T-helper 2 cell treated with Interferon-gamma antibody and Interleukin-4, amounts not matched to agents 5 μg/mL and 100 μg/mL, for 36 hours (primary cell): ENCODE measurements at regions not wholly inside any gene's neighbourhood (a gene's known extent, or its start where the extent isn't known, plus 50 kb on each side); places are given as distances from the start of the nearest gene placed in this dataset.
"Not testable (repeated sequence)": the region's sequence is repeated elsewhere in the genome, so short reads cannot be mapped to it uniquely, and the experiment has no call there.

ENCODE experiments used
- DNase-seq: peaks from one replicate; pipeline ENCODE4 v3.0.0; 2021; ENCODE audit warnings: low spot score
- H3K27ac Mint-ChIP-seq: one replicate; pipeline ENCODE4 v1.8.0; 2021; ENCODE audit warnings: mild to moderate bottlenecking, mixed read lengths
- H3K27me3 Mint-ChIP-seq: one replicate; pipeline ENCODE4 v1.8.0; 2021; ENCODE audit warnings: low read depth, mixed read lengths
- H3K36me3 Mint-ChIP-seq: one replicate; pipeline ENCODE4 v1.8.0; 2021; ENCODE audit warnings: low read depth, mixed read lengths
- H3K4me1 Mint-ChIP-seq: one replicate; pipeline ENCODE4 v1.8.0; 2021; ENCODE audit warnings: low read depth, mixed read lengths
- H3K4me3 Mint-ChIP-seq: one replicate; pipeline ENCODE4 v1.8.0; 2022; ENCODE audit warnings: mild to moderate bottlenecking, moderate library complexity, mixed read lengths
- H3K9me3 Mint-ChIP-seq: one replicate; pipeline ENCODE4 v1.8.0; 2021; ENCODE audit warnings: mixed read lengths

DNA sequence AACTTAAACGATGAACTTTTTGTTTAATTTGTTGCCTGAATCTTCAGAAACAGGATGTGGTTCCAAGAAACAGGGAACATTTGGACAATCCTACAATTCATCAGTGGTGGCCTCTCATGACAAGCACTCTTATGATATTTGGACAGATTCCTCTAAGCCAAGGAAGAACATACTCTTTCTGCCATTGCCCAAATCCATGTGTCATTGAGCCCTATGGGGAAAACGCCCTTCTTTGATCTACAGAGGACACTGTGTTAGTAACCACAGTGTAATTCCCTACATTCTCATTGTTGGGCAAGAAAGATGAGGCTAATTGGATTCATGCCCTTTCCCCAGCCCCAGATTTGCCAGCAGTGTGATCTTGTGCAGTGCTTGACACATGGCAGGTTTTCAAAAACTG lies 167.7 kb upstream of the PTCH1 start:
- peaks cover 12% of the 10 kb centered on the region for H3K27me3 Mint-ChIP-seq

DNA sequence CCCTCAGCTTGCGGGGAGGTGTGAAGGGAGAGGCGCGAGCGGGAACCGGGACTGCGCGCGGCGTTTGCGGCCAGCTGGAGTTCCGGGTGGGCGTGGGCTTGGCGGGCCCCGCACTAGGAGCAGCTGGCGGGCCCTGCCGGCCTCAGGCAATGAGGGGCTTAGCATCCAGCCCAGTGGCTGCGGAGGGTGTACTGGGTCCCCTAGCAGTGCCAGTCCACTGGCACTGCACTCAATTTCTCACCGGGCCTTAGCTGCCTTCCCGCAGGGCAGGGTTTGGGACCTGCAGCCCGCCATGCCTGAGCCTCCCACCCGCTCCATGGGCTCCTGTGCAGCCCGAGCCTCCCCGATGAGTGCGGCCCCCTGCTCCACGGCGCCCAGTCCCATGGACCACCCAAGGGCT lies 163.5 kb upstream of the PTCH1 start:
- not testable (repeated sequence) for H3K36me3 Mint-ChIP-seq, DNase-seq, H3K4me3 Mint-ChIP-seq, H3K27ac Mint-ChIP-seq, H3K27me3 Mint-ChIP-seq
- peaks cover 29% of the 10 kb centered on the region for H3K9me3 Mint-ChIP-seq
- H3K4me1 Mint-ChIP-seq: peaks cover 18% of the 10 kb centered on the region

More for the DNA sequence above, 167.7 kb upstream of the PTCH1 start:
- DNase-seq: no peak
- Mint-ChIP-seq H3K4me1 (peaks cover 18% of the 10 kb centered on the region), H3K9me3 (peaks cover 29% of the 10 kb centered on the region), H3K27ac (no peak overlapping the region), H3K4me3 (no peak overlapping the region), H3K36me3 (peaks cover 4% of the 10 kb centered on the region)

DNA sequence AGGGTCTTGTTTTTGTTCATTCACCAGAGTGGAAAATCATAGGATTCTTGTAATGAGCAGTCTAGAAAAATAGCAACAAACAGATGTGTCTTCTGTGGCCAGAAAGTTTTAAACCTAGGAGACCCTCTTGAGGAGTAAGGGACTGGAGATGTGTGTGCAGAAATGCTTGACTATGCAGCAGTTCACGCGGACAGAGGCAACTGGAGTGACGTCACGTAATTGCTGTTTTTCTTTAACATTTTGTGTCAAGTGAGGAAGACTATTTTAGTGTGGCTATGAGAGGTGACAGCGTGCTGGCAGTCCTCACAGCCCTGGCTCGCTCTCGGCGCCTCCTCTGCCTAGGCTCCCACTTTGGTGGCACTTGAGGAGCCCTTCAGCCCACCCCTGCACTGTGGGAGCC lies 163.1 kb upstream of the PTCH1 start:
- Mint-ChIP-seq H3K4me3 (no peak overlapping the region), H3K36me3 (peaks cover 4% of the 10 kb centered on the region), H3K4me1 (peaks cover 18% of the 10 kb centered on the region), H3K9me3 (peaks cover 29% of the 10 kb centered on the region), H3K27ac (no peak overlapping the region), H3K27me3 (peaks cover 11% of the 10 kb centered on the region)
- DNase-seq: no peak

DNA sequence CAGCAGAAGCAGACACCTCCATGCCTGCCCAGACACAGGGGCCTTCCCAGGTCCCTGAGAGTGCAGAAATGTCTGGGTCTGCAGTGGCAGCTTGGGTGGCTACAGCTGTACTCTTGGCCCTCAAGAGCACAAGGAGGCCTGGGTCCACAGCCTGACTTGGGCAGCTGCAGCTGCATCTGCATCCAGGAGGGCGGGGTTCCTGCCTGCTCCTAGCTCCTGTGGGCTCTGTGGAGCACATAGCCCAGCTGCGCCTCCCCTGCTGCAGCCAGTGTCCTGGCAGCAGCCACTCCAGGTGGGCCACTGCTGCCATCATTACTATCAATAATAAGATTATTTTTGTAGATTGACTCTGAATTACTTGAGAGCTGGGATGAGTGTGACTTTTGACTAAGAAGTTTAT lies 162.0 kb upstream of the PTCH1 start:
- H3K27me3 Mint-ChIP-seq: peaks cover 13% of the 10 kb centered on the region
- H3K9me3 Mint-ChIP-seq: peaks cover 29% of the 10 kb centered on the region
- H3K4me1 Mint-ChIP-seq: peaks cover 18% of the 10 kb centered on the region
- no peak overlapping the region for H3K4me3 Mint-ChIP-seq
- peaks cover 4% of the 10 kb centered on the region for H3K36me3 Mint-ChIP-seq
- no peak for DNase-seq
- H3K27ac Mint-ChIP-seq: no peak overlapping the region

DNA sequence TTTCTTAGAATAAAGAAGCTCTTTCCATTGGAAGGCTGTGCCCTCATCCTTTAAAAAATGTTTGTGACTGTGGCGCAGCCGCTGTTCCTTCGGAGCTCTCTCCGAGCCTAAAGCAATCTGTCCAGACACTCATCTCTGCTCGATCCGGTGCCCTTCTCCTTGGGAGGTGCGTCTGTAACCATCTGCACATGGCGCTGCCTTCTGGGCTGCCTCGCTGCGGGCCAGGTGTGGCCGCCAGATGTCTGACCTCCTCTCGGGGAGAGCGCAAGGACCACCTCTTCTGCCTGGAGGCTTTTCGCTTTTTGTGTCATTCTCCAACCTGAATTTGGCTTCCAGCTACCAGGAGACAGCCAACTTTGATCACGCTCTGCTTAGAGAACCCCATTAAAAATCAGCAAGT lies 153.4 kb upstream of the PTCH1 start:
- no peak overlapping the region for H3K4me3 Mint-ChIP-seq
- no peaks in the 10 kb centered on the region for H3K4me1 Mint-ChIP-seq
- no peaks in the 10 kb centered on the region for H3K9me3 Mint-ChIP-seq
- H3K27ac Mint-ChIP-seq: no peak overlapping the region
- peaks cover 49% of the 10 kb centered on the region for H3K27me3 Mint-ChIP-seq
- DNase-seq: no peak
- no peaks in the 10 kb centered on the region for H3K36me3 Mint-ChIP-seq

DNA sequence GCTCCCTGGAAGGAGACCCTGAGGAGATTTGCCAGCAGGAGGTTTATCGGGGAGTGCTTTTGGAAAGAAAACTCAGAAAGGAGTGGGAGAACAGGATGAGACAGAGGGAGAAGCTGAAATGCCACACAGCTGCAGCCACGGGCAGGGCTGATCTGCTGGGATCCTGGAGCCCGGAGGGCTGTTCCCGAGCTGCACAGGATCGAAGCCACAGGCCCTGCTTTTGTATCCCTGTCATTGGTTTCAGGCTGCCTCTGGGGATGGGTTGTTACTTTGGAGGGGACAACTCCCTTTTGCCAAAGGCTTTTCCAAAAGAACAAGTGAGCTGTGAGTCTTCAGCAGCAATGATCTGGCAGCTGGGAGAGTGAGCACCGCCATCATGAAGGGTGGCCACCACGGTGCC lies 152.5 kb upstream of the PTCH1 start:
- Mint-ChIP-seq H3K27me3 (peaks cover 44% of the 10 kb centered on the region), H3K4me1 (no peaks in the 10 kb centered on the region), H3K4me3 (no peak overlapping the region), H3K36me3 (no peaks in the 10 kb centered on the region), H3K27ac (no peak overlapping the region), H3K9me3 (no peaks in the 10 kb centered on the region)
- DNase-seq: no peak

DNA sequence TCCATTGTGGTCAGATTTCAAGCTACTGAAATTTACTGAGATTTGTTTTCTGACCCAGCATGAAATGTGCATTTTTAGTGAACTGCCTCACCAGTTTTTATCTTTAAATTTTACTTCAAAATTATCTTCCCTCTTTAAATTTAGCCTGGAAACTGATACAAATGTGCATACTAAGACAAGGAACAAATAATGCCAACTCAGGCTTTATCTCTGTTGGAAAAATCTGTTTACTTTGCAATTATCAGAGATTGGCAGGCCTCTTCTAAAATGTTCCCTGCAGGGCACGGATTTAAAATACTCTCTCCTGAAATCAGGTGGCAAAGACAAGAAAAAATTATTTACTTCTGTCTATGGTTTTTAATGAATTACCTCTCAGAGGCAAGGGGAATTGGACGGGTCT lies 151.0 kb upstream of the PTCH1 start:
- peaks cover 42% of the 10 kb centered on the region for H3K27me3 Mint-ChIP-seq
- no peak for DNase-seq
- no peak overlapping the region for H3K27ac Mint-ChIP-seq
- H3K36me3 Mint-ChIP-seq: no peaks in the 10 kb centered on the region
- no peaks in the 10 kb centered on the region for H3K9me3 Mint-ChIP-seq
- no peak overlapping the region for H3K4me3 Mint-ChIP-seq
- H3K4me1 Mint-ChIP-seq: no peaks in the 10 kb centered on the region

DNA sequence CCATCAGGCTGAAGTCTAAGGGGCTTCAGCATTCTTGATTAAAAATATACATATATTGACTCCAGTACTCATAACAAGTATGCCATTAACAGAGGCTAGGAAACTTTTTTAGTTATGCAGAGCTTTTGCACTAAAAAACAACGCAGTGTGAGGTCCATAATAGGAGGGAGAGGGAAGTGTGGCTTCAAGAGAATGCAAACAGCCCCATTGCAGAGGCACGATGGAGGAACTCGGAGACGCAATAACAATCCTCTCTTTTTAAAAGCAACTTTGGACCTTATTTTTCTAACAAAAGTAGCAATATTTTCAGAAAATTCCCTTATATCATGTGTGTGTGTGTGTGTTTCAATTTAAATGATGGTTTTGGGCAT lies 150.0 kb upstream of the PTCH1 start:
- no peaks in the 10 kb centered on the region for H3K4me1 Mint-ChIP-seq
- no peaks in the 10 kb centered on the region for H3K36me3 Mint-ChIP-seq

DNA sequence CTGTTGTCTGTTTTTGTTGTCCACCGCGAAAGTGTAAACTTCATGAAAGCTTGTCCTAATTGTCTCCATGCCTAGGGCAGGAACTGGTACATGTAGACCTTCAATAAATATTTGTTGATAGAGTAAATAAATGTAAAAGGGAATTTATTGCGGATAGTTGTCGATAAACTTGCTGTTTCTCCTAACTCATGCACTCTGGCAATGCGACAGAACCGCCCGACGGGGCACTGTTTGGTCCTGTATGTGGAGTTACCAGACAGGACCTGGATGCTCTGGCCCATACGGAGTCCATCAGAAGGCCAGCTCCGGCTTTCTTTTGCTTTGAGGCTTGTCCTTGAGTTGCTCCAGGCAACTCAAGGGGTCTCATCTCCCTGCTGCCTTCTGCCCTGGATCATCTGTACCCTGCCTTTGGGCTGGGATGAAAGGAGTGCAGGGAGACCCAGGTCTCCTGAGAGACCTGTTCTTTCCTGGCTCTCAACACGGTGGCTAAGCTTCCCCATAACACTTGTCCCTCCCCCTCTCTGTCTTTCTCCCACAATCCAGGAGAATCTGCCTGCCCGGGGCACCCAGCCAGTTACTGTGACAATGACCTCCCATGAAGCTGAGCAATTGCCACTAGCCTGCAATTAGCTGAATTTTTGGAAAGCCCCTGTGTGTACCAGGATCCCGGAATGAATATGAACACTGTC lies 149.5 kb upstream of the PTCH1 start:
- Mint-ChIP-seq H3K4me3 (no peak overlapping the region), H3K27ac (no peak overlapping the region), H3K9me3 (no peaks in the 10 kb centered on the region), H3K4me1 (no peaks in the 10 kb centered on the region), H3K36me3 (no peaks in the 10 kb centered on the region), H3K27me3 (peaks cover 32% of the 10 kb centered on the region)
- no peak for DNase-seq

More for the DNA sequence above, 150.0 kb upstream of the PTCH1 start:
- peaks cover 36% of the 10 kb centered on the region for H3K27me3 Mint-ChIP-seq
- H3K27ac Mint-ChIP-seq: no peak overlapping the region
- DNase-seq: no peak
- H3K4me3 Mint-ChIP-seq: no peak overlapping the region
- no peaks in the 10 kb centered on the region for H3K9me3 Mint-ChIP-seq

DNA sequence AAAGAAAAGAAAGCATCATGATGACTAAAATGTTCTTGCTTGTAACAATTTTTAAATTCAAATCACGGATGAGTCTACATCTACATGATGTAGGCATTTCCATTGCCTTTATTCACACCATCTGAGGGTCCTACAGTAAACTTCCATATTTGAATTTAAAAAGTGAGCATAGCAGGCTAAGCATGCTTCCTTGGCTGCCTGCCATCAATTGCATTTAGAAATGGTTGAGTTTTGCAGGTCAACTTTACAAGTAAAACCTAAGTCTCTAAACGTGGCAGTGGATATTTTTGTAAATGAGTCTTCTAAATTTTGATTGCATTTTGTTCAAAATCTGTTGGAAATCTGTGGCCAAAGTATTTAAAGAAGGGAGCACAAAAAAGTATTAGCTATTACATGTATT lies 136.5 kb upstream of the PTCH1 start:
- no peaks in the 10 kb centered on the region for H3K4me1 Mint-ChIP-seq
- no peak overlapping the region for H3K4me3 Mint-ChIP-seq
- H3K27ac Mint-ChIP-seq: no peak overlapping the region
- H3K27me3 Mint-ChIP-seq: peaks cover 16% of the 10 kb centered on the region
- no peaks in the 10 kb centered on the region for H3K36me3 Mint-ChIP-seq
- peaks cover 1% of the 10 kb centered on the region for H3K9me3 Mint-ChIP-seq
- no peak for DNase-seq

DNA sequence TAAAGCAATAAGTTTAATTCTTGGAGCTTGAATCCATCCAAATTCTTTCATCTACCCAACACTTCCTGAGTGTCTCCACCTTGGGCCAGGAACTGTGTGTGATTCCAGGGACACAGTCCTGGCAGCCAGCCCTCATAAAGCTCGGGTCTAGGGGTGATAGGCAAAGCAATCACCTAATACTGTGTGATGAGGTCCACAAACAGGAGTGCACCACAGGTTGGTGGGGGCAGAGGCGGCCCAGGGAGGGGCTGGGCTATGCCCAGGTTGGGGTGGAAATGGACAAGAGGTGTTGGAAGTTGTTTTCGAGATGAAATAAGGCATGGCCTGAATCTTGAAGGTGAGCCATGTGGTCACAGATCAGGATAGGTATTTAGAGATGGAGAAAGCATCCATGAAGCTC lies 133.9 kb upstream of the PTCH1 start:
- peaks cover 14% of the 10 kb centered on the region for H3K27me3 Mint-ChIP-seq
- H3K36me3 Mint-ChIP-seq: no peaks in the 10 kb centered on the region
- H3K27ac Mint-ChIP-seq: no peak overlapping the region
- H3K4me3 Mint-ChIP-seq: no peak overlapping the region
- no peaks in the 10 kb centered on the region for H3K4me1 Mint-ChIP-seq
- H3K9me3 Mint-ChIP-seq: peaks cover 2% of the 10 kb centered on the region
- DNase-seq: no peak

DNA sequence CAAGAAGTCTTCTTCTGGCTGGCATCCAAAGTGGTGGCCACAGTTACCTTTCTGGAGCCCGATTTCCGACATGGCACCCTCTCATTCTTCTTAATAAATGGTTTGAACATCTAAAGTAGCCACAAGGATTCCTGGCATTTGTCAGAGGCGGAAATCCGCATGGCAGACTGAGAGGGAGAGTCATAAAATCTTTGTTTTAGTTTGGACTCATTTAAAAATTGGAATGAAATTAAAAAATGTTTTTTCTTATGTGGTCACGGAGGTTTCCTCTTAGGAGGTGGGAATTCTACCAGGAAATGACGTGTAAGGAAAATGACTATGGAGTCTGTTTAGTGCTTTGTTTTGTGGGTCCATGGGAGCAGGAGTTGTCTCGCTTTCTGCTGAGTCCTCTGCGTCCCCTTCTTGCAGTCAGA lies 133.0 kb upstream of the PTCH1 start:
- H3K4me3 Mint-ChIP-seq: no peak overlapping the region
- no peaks in the 10 kb centered on the region for H3K36me3 Mint-ChIP-seq
- H3K9me3 Mint-ChIP-seq: peaks cover 3% of the 10 kb centered on the region

DNA sequence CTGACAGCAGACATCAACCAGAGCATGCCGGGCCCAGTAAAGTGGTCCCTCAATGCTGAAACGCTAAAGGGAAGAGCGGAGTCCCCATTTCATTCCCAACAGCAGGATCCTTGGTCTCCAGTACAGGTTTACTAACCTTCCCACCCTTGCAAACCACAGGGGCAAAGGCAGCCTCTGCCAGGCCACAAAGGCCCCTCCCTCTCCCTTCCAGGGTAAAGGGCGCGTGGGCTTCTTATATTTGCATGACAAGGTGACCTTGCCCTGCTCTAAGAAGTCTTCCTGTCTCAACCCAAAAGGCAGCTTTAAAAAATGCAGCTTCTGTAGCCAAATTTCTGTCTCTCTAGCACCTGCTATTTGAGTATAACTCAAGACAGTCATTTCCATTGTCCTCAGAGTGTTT lies 131.5 kb upstream of the PTCH1 start:
- Mint-ChIP-seq H3K4me1 (no peaks in the 10 kb centered on the region), H3K27me3 (peaks cover 12% of the 10 kb centered on the region), H3K4me3 (no peak overlapping the region), H3K9me3 (peaks cover 3% of the 10 kb centered on the region), H3K36me3 (no peaks in the 10 kb centered on the region), H3K27ac (no peak overlapping the region)
- no peak for DNase-seq

More for the DNA sequence above, 133.0 kb upstream of the PTCH1 start:
- Mint-ChIP-seq H3K27me3 (peaks cover 14% of the 10 kb centered on the region), H3K4me1 (no peaks in the 10 kb centered on the region), H3K27ac (no peak overlapping the region)
- DNase-seq: no peak

DNA sequence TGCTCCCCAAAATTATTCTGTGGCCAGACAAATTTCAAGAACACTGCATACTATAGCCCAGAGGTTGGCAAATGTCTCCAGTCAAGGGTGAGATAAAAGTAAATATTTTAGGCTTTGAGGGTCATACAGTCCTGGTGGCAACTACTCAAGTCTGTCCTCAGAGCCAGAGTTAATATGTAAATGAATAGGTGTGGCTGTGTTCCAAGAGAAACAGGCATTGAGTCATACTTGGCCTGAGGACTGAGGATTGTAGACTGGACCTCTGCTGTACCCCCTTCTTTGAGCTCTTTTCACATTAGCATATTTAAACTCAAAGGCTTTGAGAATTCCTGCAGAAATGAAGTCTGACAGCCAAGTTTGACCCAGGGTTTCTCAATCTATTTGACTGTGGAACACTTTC lies 129.2 kb upstream of the PTCH1 start:
- Mint-ChIP-seq H3K4me1 (no peaks in the 10 kb centered on the region), H3K36me3 (no peaks in the 10 kb centered on the region), H3K4me3 (no peak overlapping the region), H3K9me3 (peaks cover 3% of the 10 kb centered on the region), H3K27me3 (peaks cover 10% of the 10 kb centered on the region), H3K27ac (no peak overlapping the region)
- DNase-seq: no peak

DNA sequence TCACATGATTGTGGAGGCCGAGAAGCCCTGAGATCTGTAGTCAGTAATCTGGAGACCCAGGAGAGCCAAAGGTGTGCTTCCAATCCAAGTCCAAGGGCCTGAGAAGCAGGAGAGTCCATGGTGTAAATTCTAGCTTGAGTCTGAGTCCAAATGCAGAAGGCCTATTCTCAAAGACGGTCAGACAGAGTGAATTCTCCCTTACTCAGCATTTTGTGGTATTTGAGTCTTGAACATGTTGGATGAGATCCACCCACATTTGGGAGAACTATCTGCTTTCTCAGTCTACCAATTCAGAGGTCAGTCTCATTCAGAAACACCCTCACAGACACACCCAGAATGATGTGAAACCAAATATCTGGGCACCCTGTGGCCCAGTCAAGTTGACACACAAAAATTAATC lies 128.8 kb upstream of the PTCH1 start:
- Mint-ChIP-seq H3K36me3 (no peaks in the 10 kb centered on the region), H3K4me3 (no peak overlapping the region), H3K9me3 (peaks cover 3% of the 10 kb centered on the region), H3K27me3 (peaks cover 10% of the 10 kb centered on the region), H3K4me1 (no peaks in the 10 kb centered on the region), H3K27ac (no peak overlapping the region)
- no peak for DNase-seq
